M059J (cell line): ENCODE measurements at regions not wholly inside any gene's neighbourhood (a gene's known extent, or its start where the extent isn't known, plus 50 kb on each side); places are given as distances from the start of the nearest gene placed in this dataset.

Source experiments
- DNase-seq: peaks from one replicate; pipeline ENCODE4 v3.0.0-alpha.2; 2012; ENCODE audit warnings: low read depth

- no peak for DNase-seq
Observed at GRCh38 chr3:159127021-159127392, 325.2 kb downstream of the MFSD1 start.

GRCh38 chr3:159128628-159129027 is 326.8 kb downstream of the MFSD1 start:
- peak; percentile 76 for DNase-seq

- DNase-seq: no peak
Observed at GRCh38 chr3:159130108-159130507, 328.3 kb downstream of the MFSD1 start.

GRCh38 chr3:159131376-159131775 is 329.5 kb downstream of the MFSD1 start:
- DNase-seq: no peak

- DNase-seq: no peak
Observed at GRCh38 chr3:159137949-159138348, 336.1 kb downstream of the MFSD1 start.

- DNase-seq: no peak
Observed at GRCh38 chr3:159139326-159139725, 337.5 kb downstream of the MFSD1 start.

GRCh38 chr3:159144472-159144871 is 342.6 kb downstream of the MFSD1 start:
- DNase-seq: no peak

GRCh38 chr3:159144891-159145290 is 343.0 kb downstream of the MFSD1 start:
- no peak for DNase-seq

GRCh38 chr3:159146392-159146791 is 344.5 kb downstream of the MFSD1 start:
- DNase-seq: no peak

GRCh38 chr3:159146856-159147435 is 345.1 kb downstream of the MFSD1 start:
- DNase-seq: no peak

- no peak for DNase-seq
Observed at GRCh38 chr3:159147813-159148212, 346.0 kb downstream of the MFSD1 start.

GRCh38 chr3:159148466-159148865 is 346.6 kb downstream of the MFSD1 start:
- DNase-seq: no peak

GRCh38 chr3:159149131-159149530 is 347.3 kb downstream of the MFSD1 start:
- no peak for DNase-seq

GRCh38 chr3:159149633-159150032 is 347.8 kb downstream of the MFSD1 start:
- DNase-seq: no peak

- no peak for DNase-seq
Observed at GRCh38 chr3:159150180-159150579, 348.3 kb downstream of the MFSD1 start.

- no peak for DNase-seq
Observed at GRCh38 chr3:159151130-159151529, 349.3 kb downstream of the MFSD1 start.

- no peak for DNase-seq
Observed at GRCh38 chr3:159157275-159157674, 355.4 kb downstream of the MFSD1 start.

- peak; percentile 24 for DNase-seq
Observed at GRCh38 chr3:159158213-159158612, 356.4 kb downstream of the MFSD1 start.

GRCh38 chr3:159158801-159159200 is 356.9 kb downstream of the MFSD1 start:
- DNase-seq: no peak

GRCh38 chr3:159159546-159159945 is 357.7 kb downstream of the MFSD1 start:
- DNase-seq: peak; percentile 43

GRCh38 chr3:159163656-159164055 is 361.8 kb downstream of the MFSD1 start:
- no peak for DNase-seq

- DNase-seq: peak; percentile 78
Observed at GRCh38 chr3:159165961-159166360, 364.1 kb downstream of the MFSD1 start.

- no peak for DNase-seq
Observed at GRCh38 chr3:159166899-159167586, 365.2 kb downstream of the MFSD1 start.

- DNase-seq: no peak
Observed at GRCh38 chr3:159168788-159169187, 366.9 kb downstream of the MFSD1 start.
